HFF-Myc (cell line): ENCODE measurements at regions not wholly inside any gene's neighbourhood (a gene's known extent, or its start where the extent isn't known, plus 50 kb on each side); places are given as distances from the start of the nearest gene placed in this dataset.

Experiments
- DNase-seq: peaks from one replicate; pipeline ENCODE4 v3.0.0-alpha.2; 2011; ENCODE audit warnings: low read depth; ENCODE audit errors: extremely low read depth
- H3K4me3 ChIP-seq: replicated peaks from 2 replicates; pipeline ENCODE4 v1.5.1; 2011; ENCODE audit warnings: low read depth, mild to moderate bottlenecking, control low read depth, low read length
- TF ChIP-seq, protein P1 (sequence below): IDR thresholded peaks from 2 replicates; pipeline ENCODE4 v1.5.1; 2012; ENCODE audit warnings: mild to moderate bottlenecking, low read depth, low read length, control low read depth; ENCODE audit errors: missing control alignments

DNA sequence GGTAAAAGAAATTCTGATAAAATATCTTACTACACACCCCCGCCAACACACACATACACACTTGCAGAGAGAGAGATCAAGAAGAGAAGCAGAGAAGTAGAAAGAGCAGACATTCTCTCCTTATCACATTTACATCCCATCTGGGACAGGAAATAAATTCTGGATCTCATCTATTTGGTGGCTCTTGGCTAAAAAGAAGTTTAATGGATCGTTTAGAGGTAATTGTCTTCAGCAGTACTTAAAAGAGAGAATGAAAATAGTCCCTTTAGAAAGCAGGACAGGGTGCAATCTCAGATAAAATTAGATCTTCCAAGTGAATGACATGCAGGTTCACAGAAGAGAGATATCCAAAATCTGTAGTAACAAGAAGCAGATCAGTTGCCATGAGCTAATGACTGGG, 1392.5 kb downstream of the RAPGEF2 start:
- no peak for DNase-seq
- TF ChIP-seq, protein P1, sequence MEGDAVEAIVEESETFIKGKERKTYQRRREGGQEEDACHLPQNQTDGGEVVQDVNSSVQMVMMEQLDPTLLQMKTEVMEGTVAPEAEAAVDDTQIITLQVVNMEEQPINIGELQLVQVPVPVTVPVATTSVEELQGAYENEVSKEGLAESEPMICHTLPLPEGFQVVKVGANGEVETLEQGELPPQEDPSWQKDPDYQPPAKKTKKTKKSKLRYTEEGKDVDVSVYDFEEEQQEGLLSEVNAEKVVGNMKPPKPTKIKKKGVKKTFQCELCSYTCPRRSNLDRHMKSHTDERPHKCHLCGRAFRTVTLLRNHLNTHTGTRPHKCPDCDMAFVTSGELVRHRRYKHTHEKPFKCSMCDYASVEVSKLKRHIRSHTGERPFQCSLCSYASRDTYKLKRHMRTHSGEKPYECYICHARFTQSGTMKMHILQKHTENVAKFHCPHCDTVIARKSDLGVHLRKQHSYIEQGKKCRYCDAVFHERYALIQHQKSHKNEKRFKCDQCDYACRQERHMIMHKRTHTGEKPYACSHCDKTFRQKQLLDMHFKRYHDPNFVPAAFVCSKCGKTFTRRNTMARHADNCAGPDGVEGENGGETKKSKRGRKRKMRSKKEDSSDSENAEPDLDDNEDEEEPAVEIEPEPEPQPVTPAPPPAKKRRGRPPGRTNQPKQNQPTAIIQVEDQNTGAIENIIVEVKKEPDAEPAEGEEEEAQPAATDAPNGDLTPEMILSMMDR: no peak
- H3K4me3 ChIP-seq: no peak overlapping the region

DNA sequence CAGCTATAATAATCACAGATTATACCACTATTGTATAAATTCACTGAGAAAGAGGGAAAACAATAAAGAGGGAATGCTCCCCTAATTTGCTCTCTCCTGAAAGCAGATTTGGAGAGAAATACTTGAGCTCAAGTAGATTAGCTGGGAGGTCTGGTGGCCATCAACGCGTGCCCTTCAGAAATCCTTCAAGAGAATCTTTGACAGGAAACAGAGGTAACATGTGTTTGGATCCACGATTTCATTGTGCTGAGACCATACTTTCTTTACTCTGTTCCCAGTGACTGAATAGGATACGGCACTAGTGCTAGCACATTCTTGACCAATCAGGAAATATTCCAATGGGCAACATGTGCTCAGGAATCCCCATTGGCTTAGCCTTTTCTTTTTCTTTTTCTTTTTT, 1395.3 kb downstream of the RAPGEF2 start:
- DNase-seq: no peak
- no peak overlapping the region for H3K4me3 ChIP-seq
- TF ChIP-seq, protein P1: no peak

DNA sequence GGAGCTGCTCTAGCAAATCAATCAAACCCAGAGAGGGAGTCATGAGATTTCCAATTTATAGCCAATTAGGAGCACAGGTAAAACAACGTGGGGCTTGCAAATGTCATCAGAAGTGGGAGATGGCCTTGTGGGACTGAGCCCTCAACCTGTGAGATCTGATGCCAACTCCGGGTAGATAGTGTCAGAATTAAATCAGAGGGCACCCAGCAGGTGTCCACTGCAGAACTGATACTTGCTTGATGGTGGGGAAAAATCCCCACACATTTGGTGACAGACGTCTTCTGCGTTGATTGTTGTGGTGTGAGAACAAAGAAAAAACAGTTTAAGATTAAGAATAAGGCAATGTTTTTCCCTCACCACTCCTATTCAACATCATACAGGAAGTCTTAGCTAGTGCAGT, 1402.8 kb downstream of the RAPGEF2 start:
- H3K4me3 ChIP-seq: no peak overlapping the region
- DNase-seq: no peak
- TF ChIP-seq, protein P1: no peak

DNA sequence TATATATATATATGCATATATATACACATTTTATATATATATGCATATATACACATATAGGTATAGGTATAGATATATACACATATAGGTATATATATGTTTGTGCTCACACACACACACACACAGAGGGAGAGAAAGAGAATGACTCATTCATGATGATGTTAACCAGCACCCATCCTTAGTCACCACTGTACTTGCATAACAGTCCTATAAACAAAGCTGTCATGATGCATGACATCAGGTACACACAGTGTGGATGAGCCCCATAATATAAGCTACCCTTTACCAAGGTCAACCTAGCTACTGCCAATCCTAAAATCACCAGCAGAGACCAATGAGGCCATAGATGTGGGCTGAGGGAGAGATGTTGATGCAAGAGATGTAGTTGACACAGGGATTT, 1408.0 kb downstream of the RAPGEF2 start:
- H3K4me3 ChIP-seq: no peak overlapping the region
- TF ChIP-seq, protein P1: no peak
- DNase-seq: no peak

DNA sequence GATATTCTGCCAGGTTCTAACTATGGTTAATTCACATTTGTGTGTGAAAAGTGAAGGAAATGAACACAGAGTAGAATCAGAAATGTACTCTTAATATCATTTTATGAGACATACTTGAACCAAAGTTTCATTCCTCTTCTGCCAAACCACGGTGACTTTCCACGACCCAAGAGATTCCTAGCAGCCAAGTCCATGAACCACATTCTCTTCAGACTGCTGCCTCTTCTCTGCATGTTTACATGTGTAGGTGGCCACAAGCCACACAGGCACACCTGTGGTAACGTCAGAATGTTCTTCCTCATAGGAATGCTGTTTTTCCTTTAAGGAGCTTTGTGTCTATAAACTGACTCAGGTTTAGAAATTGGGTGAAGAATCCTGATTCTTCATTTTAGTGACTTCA, 1411.2 kb downstream of the RAPGEF2 start:
- DNase-seq: no peak
- no peak overlapping the region for H3K4me3 ChIP-seq
- TF ChIP-seq, protein P1: no peak

DNA sequence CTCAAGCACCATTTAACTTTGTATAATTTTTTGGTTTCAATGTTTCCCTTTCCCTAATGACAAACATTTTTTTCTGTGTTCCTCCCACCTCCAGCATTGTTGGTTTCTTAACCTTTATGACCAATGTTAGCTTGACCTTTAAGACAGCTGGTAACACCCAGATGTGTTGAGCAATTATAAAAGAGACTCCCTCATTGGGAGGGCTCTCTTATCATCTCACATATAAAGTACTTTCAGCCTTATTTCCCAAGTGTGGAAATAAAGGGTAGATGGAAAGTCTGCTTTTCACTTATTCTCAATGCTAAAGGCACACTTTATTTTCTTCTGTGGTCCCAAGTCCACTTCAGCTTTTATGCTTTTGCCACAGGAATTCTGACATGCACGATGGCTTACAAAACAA, 1420.4 kb downstream of the RAPGEF2 start:
- TF ChIP-seq, protein P1: no peak
- DNase-seq: no peak
- no peak overlapping the region for H3K4me3 ChIP-seq

DNA sequence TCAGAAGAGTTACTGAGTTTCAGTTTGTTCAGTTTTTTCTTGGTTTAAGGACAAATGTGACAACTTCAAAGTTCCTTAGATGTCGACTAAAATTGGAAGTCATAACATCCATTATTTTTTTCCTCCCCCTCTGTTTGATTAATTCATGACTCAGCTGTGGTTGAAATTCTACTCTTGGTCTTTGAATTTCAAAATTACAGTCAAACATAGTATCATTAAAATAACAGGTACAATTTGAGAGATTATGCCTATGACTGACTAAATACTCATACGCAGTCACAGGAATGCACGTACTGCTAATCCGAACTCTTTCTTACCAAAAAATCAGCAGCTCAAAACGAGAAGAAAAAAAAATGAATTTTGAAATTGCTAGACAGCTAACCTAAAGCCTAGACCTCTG, 1434.8 kb downstream of the RAPGEF2 start:
- TF ChIP-seq, protein P1: no peak
- no peak overlapping the region for H3K4me3 ChIP-seq
- DNase-seq: no peak
